ENCODE measurements at regions not wholly inside any gene's neighbourhood (a gene's known extent, or its start where the extent isn't known, plus 50 kb on each side); places are given as distances from the start of the nearest gene placed in this dataset.

DNA sequence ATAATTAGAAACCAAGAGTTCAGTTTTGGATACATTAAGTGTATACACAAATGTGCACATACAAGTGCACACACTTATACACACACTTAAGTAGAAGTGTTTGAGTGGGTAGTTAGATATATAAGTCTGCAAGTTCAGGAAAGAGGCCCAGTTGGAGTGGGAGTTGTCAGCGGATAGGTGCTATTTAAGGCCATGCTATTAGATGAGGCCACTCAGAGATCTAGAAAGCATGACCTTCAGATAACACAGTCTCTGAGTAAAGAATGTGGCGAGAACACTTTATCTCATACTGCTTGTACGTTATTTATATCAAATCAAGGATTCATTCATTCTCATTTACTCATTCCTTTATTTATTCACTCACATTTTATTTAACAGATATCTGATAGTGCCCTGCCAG lies 206.2 kb downstream of the POSTN start:
- no peak for TF ChIP-seq EP300 (IDR thresholded peaks at IDR 0.05; ENCODE audit: borderline replicate concordance)
- no peak for TF ChIP-seq REST (IDR thresholded peaks at IDR 0.05; ENCODE audit: low read depth)
- no peak for TF ChIP-seq TCF12 (IDR thresholded peaks at IDR 0.05; ENCODE audit: low read depth)
- no peak for TF ChIP-seq CEBPB (IDR thresholded peaks at IDR 0.05)
- TF ChIP-seq EGR1 (IDR thresholded peaks at IDR 0.05), result no peak
- TF ChIP-seq, protein P1, sequence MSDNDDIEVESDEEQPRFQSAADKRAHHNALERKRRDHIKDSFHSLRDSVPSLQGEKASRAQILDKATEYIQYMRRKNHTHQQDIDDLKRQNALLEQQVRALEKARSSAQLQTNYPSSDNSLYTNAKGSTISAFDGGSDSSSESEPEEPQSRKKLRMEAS (IDR thresholded peaks at IDR 0.05), result no peak
- TF ChIP-seq TAF1 (IDR thresholded peaks at IDR 0.05; ENCODE audit: low read depth), result no peak
- TF ChIP-seq RAD21 (IDR thresholded peaks at IDR 0.05; ENCODE audit: low read depth), result no peak
- TF ChIP-seq YY1 (IDR thresholded peaks at IDR 0.05; ENCODE audit: low read depth), result no peak
- no peak for TF ChIP-seq CREB1 (IDR thresholded peaks at IDR 0.05; ENCODE audit: low read depth)
- no peak for TF ChIP-seq USF1 (IDR thresholded peaks at IDR 0.05)
- no peak for TF ChIP-seq FOXM1 (IDR thresholded peaks at IDR 0.05; ENCODE audit: borderline replicate concordance, low read depth)
- TF ChIP-seq TEAD4 (IDR thresholded peaks at IDR 0.05), result no peak
- no peak for TF ChIP-seq ZBTB7A (IDR thresholded peaks at IDR 0.05; ENCODE audit: low read depth)

All from Ishikawa (cell line).